ENCODE measurements at regions not wholly inside any gene's neighbourhood (a gene's known extent, or its start where the extent isn't known, plus 50 kb on each side); places are given as distances from the start of the nearest gene placed in this dataset.

DNA sequence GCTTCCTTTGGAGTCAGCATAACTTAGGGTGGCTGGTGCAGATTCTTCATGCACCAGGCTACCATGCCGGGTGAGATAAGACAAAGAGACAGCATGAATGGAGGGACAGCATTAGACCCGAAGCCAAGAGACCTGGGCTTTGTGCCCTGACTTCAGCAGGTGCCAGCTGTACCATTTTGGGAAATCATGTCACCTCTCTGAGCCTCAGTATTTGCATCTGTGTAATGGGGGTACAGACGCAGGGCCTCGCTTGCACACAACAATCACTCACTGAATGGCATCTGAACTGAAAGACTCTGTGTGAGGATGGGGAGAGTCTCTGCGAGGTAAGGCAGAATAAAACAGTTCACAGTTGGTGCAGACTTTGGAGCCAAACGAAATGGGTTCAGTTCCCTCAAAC is 1053.7 kb downstream of the VRK1 start:
- no peak for DNase-seq (ENCODE audit: low read depth)
- in situ Hi-C loops (cut with HindIII; ENCODE audit: low sequenced_read_pairs), result no loop called here
- H3K4me3 ChIP-seq (ENCODE audit: low read depth, low read length), result no peak overlapping the region
- TF ChIP-seq, protein P1, sequence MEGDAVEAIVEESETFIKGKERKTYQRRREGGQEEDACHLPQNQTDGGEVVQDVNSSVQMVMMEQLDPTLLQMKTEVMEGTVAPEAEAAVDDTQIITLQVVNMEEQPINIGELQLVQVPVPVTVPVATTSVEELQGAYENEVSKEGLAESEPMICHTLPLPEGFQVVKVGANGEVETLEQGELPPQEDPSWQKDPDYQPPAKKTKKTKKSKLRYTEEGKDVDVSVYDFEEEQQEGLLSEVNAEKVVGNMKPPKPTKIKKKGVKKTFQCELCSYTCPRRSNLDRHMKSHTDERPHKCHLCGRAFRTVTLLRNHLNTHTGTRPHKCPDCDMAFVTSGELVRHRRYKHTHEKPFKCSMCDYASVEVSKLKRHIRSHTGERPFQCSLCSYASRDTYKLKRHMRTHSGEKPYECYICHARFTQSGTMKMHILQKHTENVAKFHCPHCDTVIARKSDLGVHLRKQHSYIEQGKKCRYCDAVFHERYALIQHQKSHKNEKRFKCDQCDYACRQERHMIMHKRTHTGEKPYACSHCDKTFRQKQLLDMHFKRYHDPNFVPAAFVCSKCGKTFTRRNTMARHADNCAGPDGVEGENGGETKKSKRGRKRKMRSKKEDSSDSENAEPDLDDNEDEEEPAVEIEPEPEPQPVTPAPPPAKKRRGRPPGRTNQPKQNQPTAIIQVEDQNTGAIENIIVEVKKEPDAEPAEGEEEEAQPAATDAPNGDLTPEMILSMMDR (IDR thresholded peaks at IDR 0.05; ENCODE audit: low read depth, low read length, missing control alignments), result no peak

DNA sequence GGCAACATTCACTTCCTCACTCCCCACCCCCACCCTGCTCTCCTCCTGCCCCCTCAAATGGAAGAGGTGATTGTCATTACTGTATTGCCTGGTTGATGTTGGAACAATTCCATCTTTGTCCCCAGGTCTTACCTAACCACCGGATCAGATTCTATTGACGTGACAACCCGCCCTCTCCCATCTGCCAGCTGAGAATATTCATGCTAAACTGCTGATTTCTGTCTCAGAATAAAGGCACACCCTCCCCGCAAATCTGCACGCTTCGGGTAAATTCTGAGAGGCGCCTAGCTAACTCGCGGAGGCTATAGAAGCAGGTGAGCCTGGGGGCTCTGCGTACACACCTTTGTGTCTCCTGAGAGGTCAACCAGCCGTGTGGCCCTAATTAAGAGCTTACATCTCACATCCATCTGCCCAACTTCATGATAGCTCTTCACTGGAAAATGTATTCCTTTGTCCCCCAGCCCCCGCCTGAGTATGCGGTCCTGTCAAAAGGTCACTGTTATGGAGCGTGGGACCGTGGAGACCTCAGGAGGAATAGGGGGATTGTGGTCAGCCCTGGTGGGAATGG is 1054.3 kb downstream of the VRK1 start:
- DNase-seq (ENCODE audit: low read depth), result no peak
- no peak overlapping the region for H3K4me3 ChIP-seq (ENCODE audit: low read depth, low read length)
- TF ChIP-seq, protein P1 (IDR thresholded peaks at IDR 0.05; ENCODE audit: low read depth, low read length, missing control alignments), result no peak
- in situ Hi-C loops (cut with HindIII; ENCODE audit: low sequenced_read_pairs), result no loop called here

DNA sequence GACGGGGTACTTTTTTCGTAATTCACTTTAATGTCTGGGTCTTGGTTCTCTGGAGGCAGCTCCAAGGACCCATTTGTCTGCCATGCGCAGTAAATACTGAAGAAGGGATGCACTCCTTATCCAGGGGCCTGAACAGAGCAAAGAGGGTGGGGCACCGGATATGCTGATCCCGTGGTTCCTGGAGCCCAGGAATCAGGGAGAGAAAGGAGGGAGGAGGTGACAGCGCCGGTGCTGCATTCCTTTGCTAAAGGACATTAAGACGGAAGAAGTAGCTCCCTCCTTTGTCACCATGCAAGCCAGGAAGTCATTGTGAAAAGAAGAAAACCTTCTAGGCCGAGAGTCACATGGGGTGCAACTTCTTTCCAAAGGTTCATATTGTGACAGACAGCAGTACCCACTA is 1057.7 kb downstream of the VRK1 start:
- H3K4me3 ChIP-seq (ENCODE audit: low read depth, low read length), result no peak overlapping the region
- TF ChIP-seq, protein P1 (IDR thresholded peaks at IDR 0.05; ENCODE audit: low read depth, low read length, missing control alignments), result no peak
- DNase-seq (ENCODE audit: low read depth), result no peak
- in situ Hi-C loops (cut with HindIII; ENCODE audit: low sequenced_read_pairs), result no loop called here

DNA sequence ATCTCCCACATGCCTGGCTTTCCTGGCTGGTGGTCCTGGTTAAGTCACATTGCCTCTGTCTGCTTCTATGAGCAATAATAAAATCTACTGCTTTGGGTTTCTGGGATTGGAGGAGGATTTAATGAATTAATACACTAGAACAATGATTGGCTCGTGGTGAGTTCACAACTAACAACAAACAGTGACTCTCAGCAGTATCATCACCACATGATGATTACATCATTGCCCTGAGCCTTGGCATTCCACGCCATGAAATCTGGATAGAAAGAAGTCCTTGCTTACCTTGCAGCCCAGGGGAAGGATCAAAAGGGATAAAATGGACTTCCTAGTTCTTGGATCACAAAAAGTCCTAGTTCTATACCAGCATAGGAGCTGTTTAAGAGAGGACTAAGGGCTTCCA is 1069.0 kb downstream of the VRK1 start:
- in situ Hi-C loops (cut with HindIII; ENCODE audit: low sequenced_read_pairs), result no loop called here
- TF ChIP-seq, protein P1 (IDR thresholded peaks at IDR 0.05; ENCODE audit: low read depth, low read length, missing control alignments), result no peak
- DNase-seq (ENCODE audit: low read depth), result no peak
- no peak overlapping the region for H3K4me3 ChIP-seq (ENCODE audit: low read depth, low read length)

DNA sequence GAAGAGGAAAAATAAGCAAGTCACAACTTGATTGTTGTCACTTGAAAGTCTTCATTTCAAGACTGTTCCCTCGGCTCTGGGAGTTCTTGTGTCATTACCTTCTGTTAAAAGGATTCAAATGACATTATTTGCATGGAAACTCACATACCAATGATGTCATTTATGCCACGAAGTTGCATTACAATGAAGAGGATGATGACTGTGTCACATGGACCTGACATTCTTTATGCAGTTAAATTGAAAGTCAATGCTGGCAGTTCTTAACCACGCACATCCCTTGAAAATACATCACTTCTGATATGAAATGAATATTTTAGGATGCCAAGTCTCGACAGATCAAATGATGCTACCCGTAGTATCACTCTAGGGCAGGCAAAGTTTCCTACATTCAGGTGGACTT is 1069.5 kb downstream of the VRK1 start:
- DNase-seq (ENCODE audit: low read depth), result no peak
- in situ Hi-C loops (cut with HindIII; ENCODE audit: low sequenced_read_pairs), result no loop called here
- H3K4me3 ChIP-seq (ENCODE audit: low read depth, low read length), result no peak overlapping the region
- TF ChIP-seq, protein P1 (IDR thresholded peaks at IDR 0.05; ENCODE audit: low read depth, low read length, missing control alignments), result no peak

DNA sequence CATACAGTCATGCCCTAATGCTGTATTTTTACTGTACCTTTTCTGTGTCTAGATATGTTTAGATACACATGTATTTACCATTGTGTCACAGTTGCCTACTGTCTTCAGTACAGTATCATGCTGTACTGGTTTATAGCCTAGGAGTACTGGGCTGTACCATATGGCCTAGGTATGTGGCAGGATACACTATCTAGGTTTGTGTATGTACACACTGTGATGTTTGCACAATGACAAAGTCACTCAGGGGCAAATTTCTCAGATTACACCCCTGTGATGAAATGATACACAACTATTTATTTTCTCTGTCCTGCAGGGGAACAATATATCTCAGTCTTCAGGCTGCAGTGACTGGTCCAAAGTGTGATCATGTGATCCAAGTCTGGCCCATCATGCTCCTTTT is 1076.1 kb downstream of the VRK1 start:
- TF ChIP-seq, protein P1 (IDR thresholded peaks at IDR 0.05; ENCODE audit: low read depth, low read length, missing control alignments), result no peak
- in situ Hi-C loops (cut with HindIII; ENCODE audit: low sequenced_read_pairs), result no loop called here
- no peak for DNase-seq (ENCODE audit: low read depth)
- H3K4me3 ChIP-seq (ENCODE audit: low read depth, low read length), result no peak overlapping the region

DNA sequence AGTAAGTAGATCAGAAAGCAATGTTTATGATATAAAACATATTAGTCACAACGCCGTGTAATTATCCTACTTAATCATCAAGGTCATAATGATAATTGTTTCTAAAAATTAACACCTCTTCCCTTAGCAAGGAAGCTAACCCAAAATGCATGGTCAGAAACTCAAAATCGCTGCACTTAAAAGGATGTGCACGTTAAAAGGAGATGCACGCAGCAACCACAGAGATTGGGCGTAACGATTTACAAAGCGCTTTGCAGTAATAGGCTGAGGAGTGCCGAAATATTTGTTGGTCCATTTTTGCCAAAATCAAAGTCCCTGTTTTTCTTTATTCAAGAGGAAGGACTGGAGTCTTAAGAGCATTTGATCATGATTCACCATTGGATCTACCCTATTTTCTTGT is 1077.2 kb downstream of the VRK1 start:
- TF ChIP-seq, protein P1 (IDR thresholded peaks at IDR 0.05; ENCODE audit: low read depth, low read length, missing control alignments), result no peak
- no peak for DNase-seq (ENCODE audit: low read depth)
- in situ Hi-C loops (cut with HindIII; ENCODE audit: low sequenced_read_pairs), result no loop called here
- H3K4me3 ChIP-seq (ENCODE audit: low read depth, low read length), result no peak overlapping the region
